Stimulated activated CD4-positive, alpha-beta T cell treated with anti-CD3 and anti-CD28 coated beads, Interleukin-4, amount 100 ng/mL, for 4 hours (primary cell): ENCODE measurements at regions not wholly inside any gene's neighbourhood (a gene's known extent, or its start where the extent isn't known, plus 50 kb on each side); places are given as distances from the start of the nearest gene placed in this dataset.
"Not testable (repeated sequence)": the region's sequence is repeated elsewhere in the genome, so short reads cannot be mapped to it uniquely, and the experiment has no call there.

Experiments used
- DNase-seq, 2 experiments: peaks; one replicate each; pipeline ENCODE4 v3.0.0-alpha.2; 2020

- no peak for DNase-seq
These were observed 157.5 kb downstream of the ZFP36L2 start for GRCh38 chr2:43068631-43069517.

DNA sequence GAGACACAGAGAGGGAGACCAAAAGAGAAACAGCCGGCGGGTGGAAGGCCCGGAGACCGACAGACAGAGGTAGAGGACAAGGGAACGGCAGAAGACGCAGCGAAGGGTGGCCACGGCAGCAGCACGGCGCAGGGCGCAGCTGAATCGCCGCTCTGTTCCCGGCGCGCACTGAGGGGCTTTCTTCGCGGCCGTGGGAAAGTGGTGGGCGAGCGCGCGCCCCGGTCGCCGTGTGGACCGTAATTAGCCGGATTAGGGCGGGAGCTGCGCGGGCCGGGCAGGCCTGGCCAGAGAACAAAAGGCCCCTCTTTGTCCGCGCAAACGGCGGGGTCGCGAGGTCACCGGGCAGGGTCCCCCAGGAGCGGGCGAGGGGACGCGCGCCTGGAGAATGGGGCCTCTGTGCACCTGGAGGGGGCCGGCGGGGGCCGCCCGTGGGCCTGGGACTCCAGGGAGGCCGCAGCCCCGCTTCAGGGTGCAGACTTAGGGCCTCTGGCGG lies 158.3 kb downstream of the ZFP36L2 start:
- no peak for DNase-seq

- no peak for DNase-seq
These were observed 159.0 kb downstream of the ZFP36L2 start for GRCh38 chr2:43067254-43068040.

- DNase-seq: not testable (repeated sequence)
These were observed 159.7 kb downstream of the ZFP36L2 start for GRCh38 chr2:43066541-43067253.

DNA sequence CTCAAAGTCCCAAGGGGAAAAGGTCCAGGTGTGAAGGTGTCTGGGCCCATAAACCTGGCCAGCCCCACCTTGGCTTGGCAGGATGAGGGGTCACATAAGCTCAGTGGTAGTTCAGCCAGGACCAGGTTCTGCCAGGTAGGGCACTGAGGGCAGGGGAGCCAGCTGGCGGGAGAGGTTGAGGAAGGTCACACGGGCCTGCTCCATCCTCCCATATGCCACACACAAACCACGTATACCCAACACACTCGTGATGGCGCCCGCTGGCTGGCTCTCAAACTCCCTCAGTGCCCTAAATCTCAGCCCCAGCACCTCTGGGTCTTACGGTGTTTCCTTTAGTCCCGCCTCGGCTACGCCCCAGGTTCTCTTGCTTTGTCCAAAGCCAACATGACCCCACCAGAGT lies 160.5 kb downstream of the ZFP36L2 start:
- no peak for DNase-seq

- DNase-seq: no peak
These were observed 161.4 kb downstream of the ZFP36L2 start for GRCh38 chr2:43065036-43065435.

GRCh38 chr2:43063096-43063495 lies 163.3 kb downstream of the ZFP36L2 start:
- DNase-seq: not testable (repeated sequence)

DNA sequence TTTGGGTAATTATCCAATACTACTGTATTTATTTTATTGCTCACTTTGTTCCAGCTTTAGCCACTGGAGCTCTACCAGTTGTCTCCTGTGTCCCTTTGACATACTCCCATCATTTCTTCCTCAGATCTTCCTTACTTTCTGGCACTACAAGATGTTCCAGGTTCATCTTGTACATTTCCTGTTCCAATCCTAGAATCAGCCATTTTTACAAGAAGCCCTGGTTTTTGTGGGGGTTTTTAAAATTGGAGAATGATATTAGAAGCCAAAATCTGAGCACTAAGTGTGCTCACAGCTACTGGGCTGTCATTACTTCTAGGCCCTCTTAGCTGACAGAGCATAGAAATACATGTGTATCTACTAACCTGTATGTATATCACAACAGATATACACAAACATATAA lies 164.3 kb downstream of the ZFP36L2 start:
- no peak for DNase-seq

GRCh38 chr2:43060390-43061016 lies 165.9 kb downstream of the ZFP36L2 start:
- DNase-seq: no peak

DNA sequence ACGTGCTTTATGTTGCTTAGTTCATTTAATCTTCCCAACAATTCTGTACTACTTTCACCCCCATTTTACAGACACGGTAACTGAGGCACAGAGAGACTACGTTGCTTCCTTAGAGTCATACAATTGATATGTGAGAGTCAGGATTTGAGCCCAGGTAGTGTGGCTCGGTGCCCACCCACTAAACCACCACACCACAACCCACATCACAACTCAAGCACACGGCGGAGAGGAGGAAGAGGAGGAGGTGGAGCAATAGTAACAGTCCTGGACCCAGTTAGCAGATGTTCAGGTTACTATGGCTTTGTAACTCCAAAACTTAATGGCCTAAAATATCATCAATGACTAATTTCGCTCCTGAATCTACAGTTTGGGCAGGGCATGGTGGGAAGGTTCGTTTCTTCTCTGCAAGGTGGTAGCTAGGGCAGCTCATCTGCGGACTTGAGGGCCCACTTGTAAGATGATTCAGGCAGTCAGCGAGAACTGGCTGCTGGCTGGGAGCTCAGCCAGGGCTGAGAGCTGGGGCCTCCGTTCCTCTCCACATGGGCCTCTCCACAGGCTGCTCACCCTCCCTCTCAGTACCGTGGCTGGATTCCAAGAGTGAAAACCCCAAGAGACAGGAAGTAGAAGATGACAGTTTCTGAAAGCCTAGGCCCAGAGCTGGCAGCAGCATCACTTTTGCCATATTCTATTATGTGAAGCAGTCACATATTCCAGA lies 167.1 kb downstream of the ZFP36L2 start:
- peak; percentile 27 to 36 for DNase-seq

DNA sequence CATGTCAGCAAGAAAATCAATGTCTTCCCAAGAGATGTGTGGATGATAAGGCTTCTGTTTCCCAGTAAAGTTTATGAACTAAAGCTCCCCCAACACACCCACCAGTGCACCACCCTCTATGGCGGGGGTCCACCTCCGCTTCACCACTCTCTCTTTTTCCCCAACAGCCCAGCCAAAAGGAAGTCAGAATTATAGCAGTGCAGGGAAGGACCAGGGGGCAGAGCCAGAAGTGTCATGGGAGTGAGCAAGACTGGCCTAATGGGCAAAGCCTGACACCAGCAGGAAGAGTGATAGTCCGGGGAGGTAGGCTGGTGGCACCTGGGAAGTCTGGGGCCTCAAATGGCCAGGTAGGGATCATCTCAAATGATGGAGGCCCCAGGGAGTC lies 167.7 kb downstream of the ZFP36L2 start:
- DNase-seq: no peak

- no peak for DNase-seq
These were observed 168.4 kb downstream of the ZFP36L2 start for GRCh38 chr2:43057742-43058725.

DNA sequence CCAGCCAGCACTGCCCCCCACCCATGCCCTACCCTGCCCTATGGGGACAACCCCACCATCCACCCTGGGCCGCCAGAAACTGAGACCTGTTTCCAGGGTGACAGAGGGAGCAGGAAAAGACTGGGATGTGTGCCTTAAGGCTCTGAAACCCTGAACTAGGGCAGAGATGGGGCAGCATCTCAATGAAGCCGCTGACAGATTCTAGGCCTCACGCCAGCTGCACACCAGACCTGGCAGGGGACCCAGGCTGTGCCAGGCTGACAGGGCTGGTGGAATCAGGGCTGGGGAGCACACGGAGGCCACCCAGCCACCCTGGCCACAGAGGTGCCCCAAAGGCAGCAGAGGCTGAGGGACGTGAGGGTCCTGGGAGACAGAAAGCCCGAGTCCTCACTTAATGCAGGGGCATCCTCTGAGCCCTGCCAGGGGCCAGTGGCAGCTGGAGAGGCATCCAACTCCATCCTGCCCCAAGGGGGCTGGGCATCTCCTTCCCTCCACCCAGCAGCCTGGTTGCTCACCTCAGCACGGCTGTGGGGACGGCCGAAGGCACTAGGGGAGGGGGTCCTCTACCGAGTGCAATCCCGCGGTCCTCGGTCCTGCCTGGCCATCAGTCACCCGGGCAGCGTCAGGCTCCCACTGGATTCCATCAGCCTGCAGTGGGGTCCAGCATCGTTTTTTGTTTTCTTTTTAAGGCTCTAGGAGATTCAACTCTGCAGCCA lies 169.2 kb downstream of the ZFP36L2 start:
- DNase-seq: no peak

DNA sequence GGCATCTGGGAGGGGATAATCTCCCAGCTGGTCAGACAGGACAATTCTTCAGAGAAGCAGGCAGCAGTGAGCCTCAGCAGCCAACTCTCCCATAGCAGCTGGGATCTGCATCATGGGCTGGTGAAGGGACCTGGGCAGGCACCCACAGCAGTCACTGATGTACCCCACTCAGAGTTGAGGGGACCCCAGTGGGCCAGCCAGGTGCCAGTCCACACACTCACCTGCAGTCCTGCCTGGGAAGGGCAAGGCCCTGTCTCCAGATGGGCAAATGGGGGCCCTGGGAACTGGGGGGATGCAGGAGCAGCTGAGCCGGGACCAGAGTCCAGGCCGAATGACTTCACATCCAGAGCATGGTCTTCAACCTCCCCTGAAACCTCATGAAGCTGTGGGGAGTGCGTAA lies 170.4 kb downstream of the ZFP36L2 start:
- no peak for DNase-seq

- no peak for DNase-seq
These were observed 171.1 kb downstream of the ZFP36L2 start for GRCh38 chr2:43055086-43055912.

- DNase-seq: no peak
These were observed 172.0 kb downstream of the ZFP36L2 start for GRCh38 chr2:43054367-43054766.

DNA sequence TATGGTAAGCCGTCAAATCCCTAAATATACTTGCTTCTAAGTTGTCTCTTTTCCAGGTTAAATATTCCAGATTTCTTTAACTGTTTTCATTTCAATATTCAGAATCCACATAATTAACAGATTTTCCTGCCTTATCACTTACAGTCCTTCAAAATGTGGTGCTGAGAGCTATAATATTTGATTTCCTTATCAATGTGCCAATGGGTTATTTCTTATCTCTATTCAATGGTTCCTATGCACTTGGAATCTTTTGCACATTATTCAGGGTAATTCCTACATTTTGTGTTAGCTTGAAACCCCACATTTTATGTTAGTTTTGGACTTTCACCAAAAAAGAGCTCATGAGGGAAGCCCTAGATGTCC lies 173.5 kb downstream of the ZFP36L2 start:
- DNase-seq: no peak

DNA sequence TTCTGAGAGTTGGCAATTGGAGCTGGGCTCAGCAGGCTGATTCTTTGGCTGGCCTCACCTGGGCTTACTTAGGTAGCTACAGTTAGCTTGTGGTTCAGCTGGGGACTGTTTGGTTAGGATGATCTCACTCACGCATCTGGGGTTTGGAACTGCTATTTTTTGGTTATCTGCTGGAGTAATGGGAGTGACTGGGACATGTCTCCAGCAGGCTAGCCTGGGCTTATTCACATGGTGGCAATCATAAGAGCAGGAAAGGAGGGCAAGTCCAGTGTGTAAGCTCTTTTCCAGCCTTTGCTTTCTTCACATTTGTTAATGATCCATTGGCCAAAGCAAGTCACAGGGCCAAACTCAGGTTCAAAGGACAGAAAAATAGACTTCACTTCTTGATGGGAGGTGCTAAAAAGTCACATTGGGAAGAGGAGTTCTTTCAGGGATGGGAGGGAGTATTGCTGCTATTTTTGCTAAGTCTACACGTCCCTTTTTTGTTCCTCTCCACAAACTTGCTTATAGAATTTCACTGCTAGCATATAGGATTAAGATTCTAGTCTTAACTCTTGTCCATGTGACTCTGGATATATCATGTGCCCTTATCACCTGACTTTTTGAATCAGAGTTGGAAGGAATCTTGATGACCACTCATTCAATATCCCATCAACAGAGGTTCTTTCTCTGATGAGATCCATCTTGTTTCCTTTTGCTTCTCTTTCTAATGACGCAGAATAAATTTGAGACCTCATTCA lies 174.0 kb downstream of the ZFP36L2 start:
- no peak for DNase-seq
